NCI-H1092 treated with DMSO at 0.1 percent for 48 hours (cell line): ENCODE measurements at regions not wholly inside any gene's neighbourhood (a gene's known extent, or its start where the extent isn't known, plus 50 kb on each side); places are given as distances from the start of the nearest gene placed in this dataset.
"Not testable (repeated sequence)": the region's sequence is repeated elsewhere in the genome, so short reads cannot be mapped to it uniquely, and the experiment has no call there.

ENCODE experiments used
- DNase-seq: peaks from one replicate; lab custom pipeline; 2025; lab: John Stamatoyannopoulos, UW

- no peak for DNase-seq
Observed at GRCh38 chrX:953879-954482, 258.5 kb downstream of the CRLF2 start.

- DNase-seq = no peak
Observed at GRCh38 chrX:952816-953215, 259.6 kb downstream of the CRLF2 start.

- DNase-seq = not testable (repeated sequence)
Observed at GRCh38 chrX:947262-947661, 265.2 kb downstream of the CRLF2 start.

GRCh38 chrX:943035-943434 lies 269.4 kb downstream of the CRLF2 start:
- no peak for DNase-seq

GRCh38 chrX:940691-941090 lies 271.8 kb downstream of the CRLF2 start:
- DNase-seq = no peak

GRCh38 chrX:936979-937769 lies 275.3 kb downstream of the CRLF2 start:
- no peak for DNase-seq

- no peak for DNase-seq
Observed at GRCh38 chrX:933611-934010, 278.8 kb downstream of the CRLF2 start.

GRCh38 chrX:928606-929005 lies 283.8 kb downstream of the CRLF2 start:
- no peak for DNase-seq

GRCh38 chrX:926991-927390 lies 285.5 kb downstream of the CRLF2 start:
- DNase-seq = no peak

- no peak for DNase-seq
Observed at GRCh38 chrX:926070-926469, 286.4 kb downstream of the CRLF2 start.

- DNase-seq = no peak
Observed at GRCh38 chrX:925652-926061, 286.8 kb downstream of the CRLF2 start.

GRCh38 chrX:925094-925493 lies 287.4 kb downstream of the CRLF2 start:
- DNase-seq = no peak

GRCh38 chrX:924017-924416 lies 288.4 kb downstream of the CRLF2 start:
- no peak for DNase-seq

GRCh38 chrX:920234-920799 lies 289.7 kb downstream of the SHOX start:
- no peak for DNase-seq

GRCh38 chrX:916230-916599 lies 285.6 kb downstream of the SHOX start:
- DNase-seq = no peak

GRCh38 chrX:915427-916229 lies 285.0 kb downstream of the SHOX start:
- no peak for DNase-seq

GRCh38 chrX:914206-914605 lies 283.6 kb downstream of the SHOX start:
- DNase-seq = no peak

GRCh38 chrX:912677-913076 lies 282.1 kb downstream of the SHOX start:
- no peak for DNase-seq

- DNase-seq = not testable (repeated sequence)
Observed at GRCh38 chrX:909068-909467, 278.5 kb downstream of the SHOX start.

GRCh38 chrX:906586-906985 lies 276.0 kb downstream of the SHOX start:
- DNase-seq = no peak

GRCh38 chrX:905848-906566 lies 275.4 kb downstream of the SHOX start:
- no peak for DNase-seq

GRCh38 chrX:903116-903515 lies 272.5 kb downstream of the SHOX start:
- no peak for DNase-seq
